ENCODE measurements at regions not wholly inside any gene's neighbourhood (a gene's known extent, or its start where the extent isn't known, plus 50 kb on each side); places are given as distances from the start of the nearest gene placed in this dataset.
"Not testable (repeated sequence)": the region's sequence is repeated elsewhere in the genome, so short reads cannot be mapped to it uniquely, and the experiment has no call there.

DNA sequence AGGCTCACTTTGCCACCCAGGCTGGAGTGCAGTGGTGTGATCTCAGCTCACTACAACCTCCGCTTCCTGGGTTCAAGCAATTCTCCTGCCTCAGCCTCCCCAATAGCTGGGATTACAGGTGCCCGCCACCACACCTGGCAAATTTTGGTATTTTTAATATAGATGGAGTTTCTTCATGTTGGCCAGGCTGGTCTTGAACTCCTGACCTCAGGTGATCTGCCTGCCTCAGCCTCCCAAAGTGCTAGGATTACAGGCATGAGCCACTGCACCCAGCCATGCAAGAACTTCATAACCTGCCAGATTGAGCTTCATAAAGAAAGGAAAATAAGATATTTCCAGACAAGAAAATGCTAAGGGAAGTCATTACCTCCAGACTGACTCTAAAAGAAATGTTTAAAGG lies 4467.2 kb upstream of the OR11H1 start:
- H3K4me1 Mint-ChIP-seq (ENCODE audit: low read depth); intact Hi-C loops (cut with micrococcal nuclease); DNase-seq (ENCODE audit: low spot score); H3K36me3 Mint-ChIP-seq (ENCODE audit: low read depth); H3K4me3 Mint-ChIP-seq; H3K27ac Mint-ChIP-seq; H3K27me3 Mint-ChIP-seq (ENCODE audit: insufficient read depth): not testable (repeated sequence)
- peaks cover 73% of the 10 kb centered on the region for H3K9me3 Mint-ChIP-seq

DNA sequence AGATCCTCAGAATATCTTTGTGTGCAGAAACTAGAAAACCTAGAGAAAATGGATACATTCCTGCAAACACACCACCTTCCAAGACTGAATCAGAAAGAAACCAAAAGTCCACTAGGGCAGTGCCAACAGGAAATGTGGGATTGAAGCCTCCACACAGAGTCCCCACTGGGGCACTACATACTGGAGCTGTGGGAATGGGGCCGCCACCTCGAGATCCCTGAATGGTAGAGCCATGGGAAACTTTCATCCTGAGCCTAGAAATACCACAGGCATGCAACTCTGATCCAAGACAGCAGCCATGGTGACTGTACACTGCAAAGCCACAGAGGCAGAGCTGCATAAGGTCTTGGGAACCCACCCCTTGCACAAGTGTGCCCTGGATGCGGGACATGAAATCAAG lies 4465.5 kb upstream of the OR11H1 start:
- H3K9me3 Mint-ChIP-seq, result peaks cover 76% of the 10 kb centered on the region
- intact Hi-C loops (cut with micrococcal nuclease), result not testable (repeated sequence)

GRCh38 chr22:11063022-11063685 lies 4464.8 kb upstream of the OR11H1 start:
- H3K4me3 Mint-ChIP-seq; DNase-seq (ENCODE audit: low spot score); H3K36me3 Mint-ChIP-seq (ENCODE audit: low read depth); H3K27ac Mint-ChIP-seq; H3K27me3 Mint-ChIP-seq (ENCODE audit: insufficient read depth); intact Hi-C loops (cut with micrococcal nuclease); H3K4me1 Mint-ChIP-seq (ENCODE audit: low read depth): not testable (repeated sequence)
- H3K9me3 Mint-ChIP-seq, result peaks cover 78% of the 10 kb centered on the region

More for the DNA sequence above, 4465.5 kb upstream of the OR11H1 start:
- H3K27me3 Mint-ChIP-seq (ENCODE audit: insufficient read depth); DNase-seq (ENCODE audit: low spot score); H3K4me1 Mint-ChIP-seq (ENCODE audit: low read depth); H3K36me3 Mint-ChIP-seq (ENCODE audit: low read depth); H3K27ac Mint-ChIP-seq; H3K4me3 Mint-ChIP-seq: not testable (repeated sequence)

- H3K36me3 Mint-ChIP-seq (ENCODE audit: low read depth); H3K27ac Mint-ChIP-seq; H3K4me3 Mint-ChIP-seq; H3K4me1 Mint-ChIP-seq (ENCODE audit: low read depth); intact Hi-C loops (cut with micrococcal nuclease); DNase-seq (ENCODE audit: low spot score); H3K27me3 Mint-ChIP-seq (ENCODE audit: insufficient read depth): not testable (repeated sequence)
- peaks cover 73% of the 10 kb centered on the region for H3K9me3 Mint-ChIP-seq
These were observed 4462.8 kb upstream of the OR11H1 start for GRCh38 chr22:11065210-11065609.

DNA sequence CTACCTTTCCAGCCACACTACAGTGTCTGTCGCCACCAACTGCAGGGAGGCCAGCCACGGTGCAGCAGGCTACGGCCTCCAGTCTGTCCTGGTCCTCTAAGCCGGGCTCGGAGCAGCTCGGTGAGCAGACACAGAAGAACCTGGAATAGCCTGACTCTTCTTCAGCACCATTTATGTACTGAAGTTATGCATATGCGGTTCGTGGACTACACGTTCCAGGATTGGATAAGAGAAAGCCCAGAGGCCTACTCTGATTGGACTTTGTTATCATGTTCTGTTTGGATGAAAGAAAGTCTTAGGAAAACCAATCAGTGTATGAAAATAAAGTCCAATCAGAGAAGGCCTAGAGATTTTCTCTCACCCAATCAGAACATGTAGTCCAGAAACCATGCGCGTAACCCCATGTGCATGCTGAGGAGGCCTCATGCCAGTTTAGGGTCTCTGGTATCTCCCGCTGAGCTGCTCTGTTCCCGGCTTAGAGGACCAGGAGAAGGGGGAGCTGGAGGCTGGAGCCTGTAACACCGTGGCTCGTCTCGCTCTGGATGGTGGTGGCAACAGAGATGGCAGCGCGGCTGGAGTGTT lies 4462.0 kb upstream of the OR11H1 start:
- intact Hi-C loops (cut with micrococcal nuclease); H3K4me1 Mint-ChIP-seq (ENCODE audit: low read depth); H3K27me3 Mint-ChIP-seq (ENCODE audit: insufficient read depth); H3K4me3 Mint-ChIP-seq; DNase-seq (ENCODE audit: low spot score); H3K27ac Mint-ChIP-seq; H3K36me3 Mint-ChIP-seq (ENCODE audit: low read depth): not testable (repeated sequence)
- H3K9me3 Mint-ChIP-seq, result peaks cover 70% of the 10 kb centered on the region

DNA sequence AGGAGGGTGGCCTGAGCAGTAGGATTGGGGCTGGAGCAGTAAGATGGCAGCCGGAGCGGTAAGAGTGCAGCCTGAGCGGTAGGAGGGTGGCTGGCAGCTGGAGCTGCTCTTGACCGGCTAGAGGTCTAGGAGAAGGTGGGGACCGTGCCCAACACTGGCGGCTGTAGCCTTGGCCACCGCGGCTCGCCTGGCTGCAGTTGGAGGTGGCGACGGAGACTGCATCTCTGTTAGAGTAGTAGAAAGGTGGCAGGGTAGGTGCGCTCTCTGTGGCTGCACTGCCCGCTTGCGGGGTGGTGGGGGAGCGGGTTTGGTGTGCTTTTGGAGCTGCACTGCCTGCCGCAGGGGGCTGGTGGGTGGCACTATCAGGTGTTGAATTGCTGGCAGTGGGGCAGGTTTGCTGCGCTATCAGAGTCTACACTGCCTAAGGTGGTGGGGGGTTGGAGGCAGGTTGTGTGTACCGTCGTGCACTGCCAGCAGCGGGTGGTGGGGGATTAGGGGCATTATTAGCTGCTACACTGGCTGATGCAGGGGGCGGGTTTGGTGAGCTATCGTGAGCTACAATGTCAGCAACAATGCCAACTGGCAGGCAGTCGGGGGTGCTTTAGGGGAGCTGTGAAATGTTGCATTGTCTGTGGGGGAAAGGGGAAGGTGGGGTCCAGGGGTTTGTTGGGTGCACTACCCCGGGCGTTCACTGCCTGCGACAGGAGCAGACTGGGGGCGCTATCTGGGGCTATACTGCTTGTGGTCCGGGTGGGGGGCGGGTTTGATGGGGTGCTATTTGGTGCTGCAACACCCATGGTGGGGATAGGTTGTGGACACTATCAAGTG lies 4461.3 kb upstream of the OR11H1 start:
- no peak for DNase-seq (ENCODE audit: low spot score)
- H3K27me3 Mint-ChIP-seq (ENCODE audit: insufficient read depth), result no peaks in the 10 kb centered on the region
- no peaks in the 10 kb centered on the region for H3K4me1 Mint-ChIP-seq (ENCODE audit: low read depth)
- H3K36me3 Mint-ChIP-seq (ENCODE audit: low read depth), result peaks cover 3% of the 10 kb centered on the region
- no peak overlapping the region for H3K27ac Mint-ChIP-seq
- intact Hi-C loops (cut with micrococcal nuclease), result no loop called here
- H3K9me3 Mint-ChIP-seq, result peaks cover 66% of the 10 kb centered on the region
- no peak overlapping the region for H3K4me3 Mint-ChIP-seq

DNA sequence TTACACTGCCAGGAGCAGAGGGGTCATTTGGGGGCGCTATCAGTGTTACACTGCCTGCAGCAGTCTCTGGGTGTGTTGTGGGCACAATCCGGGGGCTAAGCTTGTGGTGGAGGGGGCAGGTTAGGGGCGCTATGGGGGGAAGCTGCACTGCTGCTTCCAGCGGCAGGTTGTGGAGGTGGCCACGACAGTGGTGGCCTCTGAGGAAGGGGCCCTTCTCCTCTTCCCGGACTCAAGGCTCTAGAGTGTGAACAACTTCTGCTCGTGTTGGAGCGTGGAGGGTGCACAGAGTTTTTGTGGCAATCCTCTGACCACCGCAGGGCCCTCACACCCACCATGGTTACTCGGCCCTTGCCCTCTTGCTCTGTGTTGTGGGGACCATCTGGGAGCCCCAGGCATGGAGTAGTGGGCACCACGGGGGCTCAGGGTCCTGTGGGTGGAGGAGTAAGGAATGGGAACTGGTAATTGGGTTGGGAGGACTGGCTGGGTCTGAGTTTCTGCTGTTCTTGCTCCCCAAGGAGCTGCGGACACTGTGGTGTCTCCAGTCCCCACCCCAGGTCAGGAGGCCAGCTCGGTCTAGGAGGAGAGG lies 4460.6 kb upstream of the OR11H1 start:
- H3K4me3 Mint-ChIP-seq; DNase-seq (ENCODE audit: low spot score); H3K27me3 Mint-ChIP-seq (ENCODE audit: insufficient read depth); intact Hi-C loops (cut with micrococcal nuclease); H3K27ac Mint-ChIP-seq; H3K4me1 Mint-ChIP-seq (ENCODE audit: low read depth); H3K36me3 Mint-ChIP-seq (ENCODE audit: low read depth): not testable (repeated sequence)
- H3K9me3 Mint-ChIP-seq, result peaks cover 62% of the 10 kb centered on the region

- H3K4me3 Mint-ChIP-seq; H3K36me3 Mint-ChIP-seq (ENCODE audit: low read depth); intact Hi-C loops (cut with micrococcal nuclease); H3K4me1 Mint-ChIP-seq (ENCODE audit: low read depth); DNase-seq (ENCODE audit: low spot score); H3K27ac Mint-ChIP-seq; H3K27me3 Mint-ChIP-seq (ENCODE audit: insufficient read depth): not testable (repeated sequence)
- H3K9me3 Mint-ChIP-seq, result peaks cover 56% of the 10 kb centered on the region
These were observed 4460.1 kb upstream of the OR11H1 start for GRCh38 chr22:11067937-11068336.

DNA sequence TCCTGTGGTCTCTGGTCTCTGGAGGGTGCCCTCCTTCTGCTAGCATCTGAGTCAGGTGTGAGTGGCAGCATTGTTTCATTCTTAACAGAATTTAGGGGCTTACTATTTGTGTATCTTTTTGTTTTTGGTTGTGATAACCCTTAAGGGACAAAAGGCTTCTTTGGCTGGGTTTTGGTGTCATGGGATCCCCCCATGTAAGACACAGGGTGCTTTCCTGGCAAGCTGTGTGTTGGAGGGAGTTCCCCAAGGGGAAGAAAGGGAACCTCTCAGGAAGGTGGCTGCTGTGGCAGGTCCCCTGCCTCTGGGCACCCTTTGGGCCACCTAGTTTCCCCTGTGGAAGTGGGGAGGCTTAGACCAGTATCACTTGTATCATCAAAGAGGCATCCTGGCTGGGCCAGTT lies 4459.6 kb upstream of the OR11H1 start:
- H3K36me3 Mint-ChIP-seq (ENCODE audit: low read depth); H3K4me1 Mint-ChIP-seq (ENCODE audit: low read depth); H3K27ac Mint-ChIP-seq; intact Hi-C loops (cut with micrococcal nuclease); DNase-seq (ENCODE audit: low spot score); H3K27me3 Mint-ChIP-seq (ENCODE audit: insufficient read depth); H3K4me3 Mint-ChIP-seq: not testable (repeated sequence)
- H3K9me3 Mint-ChIP-seq, result peaks cover 52% of the 10 kb centered on the region

All from activated T-helper 1 cell treated with anti-CD3 and anti-CD28 coated beads, Interleukin-12 subunit alpha, Interleukin-12 subunit beta, Interleukin-2, Interleukin-4 antibody, amounts not matched to agents 30 ng/mL and 10 ng/mL and 1 ng/mL, durations not matched to agents 14 hours and 24 hours and 36 hours (primary cell).